ENCODE measurements at regions not wholly inside any gene's neighbourhood (a gene's known extent, or its start where the extent isn't known, plus 50 kb on each side); places are given as distances from the start of the nearest gene placed in this dataset.
"Not testable (repeated sequence)": the region's sequence is repeated elsewhere in the genome, so short reads cannot be mapped to it uniquely, and the experiment has no call there.

DNA sequence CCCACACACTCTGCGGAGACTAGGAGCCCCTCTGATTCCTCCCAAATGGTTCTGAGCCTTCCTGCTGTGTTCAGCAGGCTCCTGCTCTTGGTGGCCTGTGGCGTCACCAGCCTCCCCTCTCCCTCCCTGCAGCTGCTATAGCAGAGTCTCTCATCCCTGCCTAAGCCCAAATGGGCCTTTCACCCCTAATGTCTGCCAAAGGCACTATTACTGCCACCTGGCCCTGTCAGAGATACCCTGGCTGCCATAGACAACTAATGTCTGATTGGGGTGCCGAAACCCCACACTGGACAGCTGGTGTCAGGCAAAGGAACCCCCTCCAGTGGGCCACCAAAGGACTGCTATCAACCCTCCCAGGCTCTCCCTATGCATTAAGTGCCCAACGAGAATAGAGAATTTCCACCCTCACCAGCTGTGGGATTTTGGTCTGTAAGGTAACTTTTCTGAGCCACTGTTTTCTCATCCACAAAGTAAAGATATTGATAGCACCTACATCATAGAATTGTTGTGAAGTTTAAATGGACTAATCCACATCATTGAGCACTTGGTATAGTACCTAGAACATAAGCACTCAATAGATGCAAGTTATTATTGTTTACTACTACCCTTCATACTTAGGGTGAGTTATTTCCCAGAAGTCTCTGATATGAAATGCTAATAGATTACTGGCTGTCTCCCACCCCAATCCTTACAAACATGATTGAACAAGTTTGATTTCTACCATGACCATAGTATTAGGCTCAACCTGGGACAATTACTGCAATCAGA, 421.3 kb downstream of the MID1IP1 start:
- no peak for DNase-seq (ENCODE audit: low read depth)

DNA sequence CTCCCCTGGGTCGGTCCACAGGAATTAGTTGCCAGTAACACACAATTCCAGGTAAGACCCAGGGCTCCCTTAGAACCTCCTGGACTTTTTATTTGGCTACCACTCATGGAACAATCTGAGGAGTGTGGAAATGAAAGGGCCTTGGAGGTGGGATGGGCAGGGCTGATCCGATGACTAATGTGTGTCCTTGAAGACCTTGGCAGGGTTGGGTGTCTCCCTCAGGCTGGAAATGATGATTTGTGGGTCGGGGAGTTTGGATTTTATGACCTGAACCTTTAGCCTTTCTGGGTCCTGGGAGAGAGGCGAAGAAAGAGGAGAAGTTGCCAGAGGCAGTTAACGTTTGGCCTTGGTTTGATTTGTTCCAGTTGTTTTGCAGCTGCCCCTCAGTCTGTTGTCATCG, 425.0 kb downstream of the MID1IP1 start:
- DNase-seq (ENCODE audit: low read depth), result no peak

DNA sequence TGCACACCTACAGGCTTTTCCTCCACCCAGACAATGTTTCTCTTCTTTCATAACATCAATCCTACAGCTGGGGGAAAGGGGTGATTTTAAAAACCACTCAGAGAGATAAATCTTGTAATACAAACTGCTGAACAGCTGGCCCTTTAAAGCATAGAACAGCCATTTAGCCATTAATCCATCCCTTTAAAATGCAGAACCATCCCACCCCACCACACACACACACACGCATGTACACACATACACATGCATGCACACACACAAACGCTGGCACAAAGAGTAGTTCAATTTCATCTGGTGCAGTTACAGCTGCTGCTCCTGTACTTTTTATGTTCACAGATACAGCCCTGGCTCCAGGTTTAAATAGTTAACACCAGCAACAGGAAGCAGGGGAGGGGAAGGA, 426.1 kb downstream of the MID1IP1 start:
- DNase-seq (ENCODE audit: low read depth), result no peak

DNA sequence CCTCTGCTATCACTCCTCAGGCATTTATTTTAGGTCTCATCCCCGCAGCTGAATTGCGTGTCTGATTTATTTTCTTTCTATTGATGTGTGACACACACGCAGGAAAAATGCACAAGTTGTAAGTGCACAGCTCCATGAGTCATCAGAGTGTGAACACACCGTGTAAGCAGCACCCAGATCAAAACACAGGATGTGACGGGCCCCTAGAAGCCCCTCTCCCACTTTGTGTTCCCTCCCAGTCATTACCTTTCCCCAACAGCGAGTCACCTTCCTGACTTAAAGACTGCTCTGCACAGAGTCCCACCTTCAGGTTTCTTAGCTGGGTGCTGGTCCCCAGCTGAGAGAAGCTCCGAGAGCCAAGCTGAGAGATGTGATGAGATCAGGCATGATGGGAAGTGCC, 436.7 kb downstream of the MID1IP1 start:
- DNase-seq (ENCODE audit: low read depth), result no peak

DNA sequence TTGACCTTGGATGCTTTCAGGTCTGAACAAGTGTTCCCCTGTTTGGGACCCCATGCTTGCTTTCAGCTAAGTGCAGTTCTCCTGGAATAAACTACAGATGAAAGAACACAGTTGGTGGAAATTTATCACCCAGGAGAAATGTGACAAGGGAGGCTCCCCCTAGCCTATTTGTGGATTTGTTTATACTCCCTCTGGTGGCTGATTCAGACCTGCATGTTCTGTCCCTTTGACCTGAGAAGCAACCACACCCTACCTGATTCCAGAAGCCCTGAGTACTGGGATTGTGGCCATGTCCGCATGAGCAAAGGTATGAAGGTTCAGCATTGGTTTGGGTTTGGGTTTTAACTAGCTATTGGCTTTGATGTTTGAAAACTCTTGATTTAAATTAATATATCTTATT, 440.9 kb downstream of the MID1IP1 start:
- DNase-seq (ENCODE audit: low read depth), result no peak

- DNase-seq (ENCODE audit: low read depth), result no peak
These were observed 442.9 kb downstream of the MID1IP1 start for GRCh38 chrX:39244147-39244546.

DNA sequence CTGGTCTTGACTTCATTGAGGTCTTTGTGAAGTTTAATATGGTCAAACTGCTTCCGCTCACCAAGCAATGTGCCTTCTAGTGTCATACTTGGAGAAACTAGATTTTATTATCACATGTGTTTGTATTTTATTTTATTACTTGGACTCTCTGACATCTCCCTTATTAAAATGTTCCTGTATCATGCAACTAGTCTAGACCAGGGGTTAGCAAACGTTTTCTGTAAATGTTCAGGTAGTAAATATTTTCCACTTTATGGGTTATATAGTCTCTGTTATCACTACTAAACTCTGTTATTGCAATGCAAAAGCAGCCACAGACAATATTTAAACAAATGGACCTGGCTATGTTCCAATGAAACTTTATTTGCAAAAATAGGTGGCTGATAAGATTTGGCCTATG, 443.8 kb downstream of the MID1IP1 start:
- DNase-seq (ENCODE audit: low read depth), result no peak

- no peak for DNase-seq (ENCODE audit: low read depth)
These were observed 446.3 kb downstream of the MID1IP1 start for GRCh38 chrX:39247536-39247935.

GRCh38 chrX:39248330-39248729, 447.1 kb downstream of the MID1IP1 start:
- no peak for DNase-seq (ENCODE audit: low read depth)

- DNase-seq (ENCODE audit: low read depth), result no peak
These were observed 448.7 kb downstream of the MID1IP1 start for GRCh38 chrX:39249999-39250398.

GRCh38 chrX:39251995-39252394, 450.7 kb downstream of the MID1IP1 start:
- no peak for DNase-seq (ENCODE audit: low read depth)

DNA sequence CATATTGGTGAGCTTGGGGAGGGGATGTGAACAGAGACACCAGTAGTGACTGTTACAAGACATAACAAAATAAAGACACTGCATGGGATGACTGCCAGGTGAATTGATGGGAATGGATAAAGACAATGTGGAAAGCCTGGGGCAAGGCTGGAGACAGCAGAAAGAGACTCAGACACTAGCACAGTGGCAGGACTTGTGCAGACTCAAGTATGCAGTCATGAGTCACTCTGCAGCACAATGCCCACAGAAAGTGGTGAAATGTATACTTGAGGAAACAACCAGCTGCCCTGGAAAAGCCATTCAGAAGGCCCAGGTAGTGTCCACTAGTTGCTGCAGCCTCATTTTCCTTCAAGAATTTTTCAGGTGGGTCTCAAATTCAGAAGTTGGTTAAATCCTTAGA, 452.3 kb downstream of the MID1IP1 start:
- DNase-seq (ENCODE audit: low read depth), result no peak

DNA sequence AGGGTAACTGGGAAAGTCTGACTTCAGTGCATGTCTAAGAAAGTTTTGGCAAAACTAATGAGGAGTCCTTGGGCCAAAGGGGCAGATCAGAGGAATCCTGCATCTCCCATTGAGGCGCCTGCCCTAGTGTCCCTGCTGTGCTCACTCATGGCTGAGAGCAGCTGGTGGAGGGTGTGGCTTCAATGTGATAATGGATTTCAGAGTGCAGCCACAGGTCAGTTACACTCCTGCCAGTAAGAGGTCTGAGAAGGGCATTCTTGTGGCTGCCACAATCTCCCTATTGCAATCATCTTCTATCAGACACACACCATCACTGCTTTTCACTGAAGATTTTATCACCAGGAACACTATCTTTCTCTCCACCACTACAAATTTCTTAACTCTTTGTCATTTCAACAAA, 457.1 kb downstream of the MID1IP1 start:
- DNase-seq (ENCODE audit: low read depth), result no peak

DNA sequence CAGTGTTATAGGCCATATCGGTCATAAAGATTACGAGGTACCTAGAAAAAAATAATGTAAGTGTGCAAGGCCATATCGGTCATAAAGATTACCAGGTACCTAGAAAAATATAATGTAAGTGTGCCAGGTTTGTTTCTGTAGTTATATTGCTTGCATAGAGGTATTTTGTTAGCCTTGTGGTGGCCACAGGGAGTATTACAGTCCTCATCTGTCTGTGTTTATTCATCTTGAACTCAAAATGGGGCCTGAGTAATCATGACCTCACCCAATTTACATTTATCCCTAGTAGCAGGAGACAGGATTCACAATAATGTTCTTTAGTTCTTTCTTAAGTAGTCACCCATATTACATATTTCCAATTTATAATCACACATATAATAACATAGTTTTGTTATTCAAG, 459.7 kb downstream of the MID1IP1 start:
- DNase-seq (ENCODE audit: low read depth), result no peak

DNA sequence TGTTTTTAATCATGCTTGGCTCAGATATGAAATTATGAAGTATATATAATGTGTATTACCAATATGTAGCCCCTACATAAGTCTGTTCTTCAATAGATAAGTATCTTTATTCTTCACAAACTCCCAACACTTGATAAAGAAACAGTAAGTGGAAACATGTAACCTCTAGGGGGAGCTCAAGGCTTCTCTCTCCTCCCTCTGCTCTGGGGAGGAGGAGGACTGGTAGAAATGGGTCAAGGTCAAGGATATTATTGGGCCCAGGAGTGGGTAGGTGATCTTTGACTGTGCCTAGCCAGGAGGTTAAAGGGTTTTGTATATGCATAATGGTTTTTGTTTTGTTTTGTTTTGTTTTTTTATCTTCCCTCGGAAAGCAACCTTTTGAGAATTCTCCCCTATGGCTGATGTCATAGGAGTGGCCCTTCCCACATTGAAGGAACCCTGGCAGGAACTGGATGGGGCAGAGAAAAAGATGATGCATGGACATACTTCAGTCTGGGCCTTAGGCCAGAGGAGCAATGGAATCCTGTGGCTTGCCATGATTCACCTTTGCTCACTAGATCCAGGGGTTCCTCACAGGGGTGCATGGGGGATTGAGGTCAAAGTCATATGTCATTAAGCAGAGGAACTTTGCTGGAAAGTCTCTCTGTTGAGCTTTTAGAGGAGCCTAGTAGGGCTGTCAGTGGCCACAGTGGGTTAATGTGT, 460.3 kb downstream of the MID1IP1 start:
- DNase-seq (ENCODE audit: low read depth), result no peak

DNA sequence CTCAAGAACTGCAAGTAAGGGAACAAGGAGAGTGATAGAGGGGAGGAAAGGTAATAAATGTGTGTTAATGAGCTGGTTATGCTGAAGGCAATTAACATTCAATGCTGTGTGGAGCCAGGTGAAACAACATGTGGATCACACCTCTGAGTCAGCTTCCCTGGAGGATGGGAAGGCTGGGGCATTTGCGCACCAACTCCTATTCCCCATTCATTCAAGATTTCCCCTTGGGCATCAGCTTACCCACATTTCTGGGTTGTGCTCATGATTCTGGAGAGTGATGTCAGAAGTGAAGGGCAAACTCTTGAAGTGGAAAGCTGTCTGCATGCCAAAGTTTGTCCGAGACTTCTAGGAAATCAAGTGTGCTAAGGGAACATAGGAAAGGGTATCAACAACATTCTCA, 461.4 kb downstream of the MID1IP1 start:
- no peak for DNase-seq (ENCODE audit: low read depth)

GRCh38 chrX:39264023-39264422, 462.8 kb downstream of the MID1IP1 start:
- DNase-seq (ENCODE audit: low read depth), result no peak

DNA sequence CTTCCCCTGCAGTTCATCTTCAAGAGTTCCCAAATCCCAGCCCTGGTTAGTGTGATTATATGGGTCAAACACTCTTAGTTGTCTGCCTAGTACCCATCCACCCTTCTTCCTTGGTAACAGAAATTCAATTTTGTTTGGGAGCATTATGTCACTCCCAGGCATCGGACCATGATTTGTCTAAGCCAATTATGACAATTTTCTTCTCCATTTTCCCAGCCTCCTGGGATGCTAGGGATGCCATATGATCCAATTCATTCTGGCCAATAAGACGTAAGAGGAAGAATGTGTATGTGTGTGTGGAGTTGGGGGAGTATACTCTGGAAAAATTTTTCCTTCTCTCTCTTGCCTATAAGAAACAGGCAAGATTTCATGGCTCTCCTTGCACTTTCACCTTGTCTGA, 465.9 kb downstream of the MID1IP1 start:
- no peak for DNase-seq (ENCODE audit: low read depth)

GRCh38 chrX:39268207-39268606, 466.9 kb downstream of the MID1IP1 start:
- no peak for DNase-seq (ENCODE audit: low read depth)

DNA sequence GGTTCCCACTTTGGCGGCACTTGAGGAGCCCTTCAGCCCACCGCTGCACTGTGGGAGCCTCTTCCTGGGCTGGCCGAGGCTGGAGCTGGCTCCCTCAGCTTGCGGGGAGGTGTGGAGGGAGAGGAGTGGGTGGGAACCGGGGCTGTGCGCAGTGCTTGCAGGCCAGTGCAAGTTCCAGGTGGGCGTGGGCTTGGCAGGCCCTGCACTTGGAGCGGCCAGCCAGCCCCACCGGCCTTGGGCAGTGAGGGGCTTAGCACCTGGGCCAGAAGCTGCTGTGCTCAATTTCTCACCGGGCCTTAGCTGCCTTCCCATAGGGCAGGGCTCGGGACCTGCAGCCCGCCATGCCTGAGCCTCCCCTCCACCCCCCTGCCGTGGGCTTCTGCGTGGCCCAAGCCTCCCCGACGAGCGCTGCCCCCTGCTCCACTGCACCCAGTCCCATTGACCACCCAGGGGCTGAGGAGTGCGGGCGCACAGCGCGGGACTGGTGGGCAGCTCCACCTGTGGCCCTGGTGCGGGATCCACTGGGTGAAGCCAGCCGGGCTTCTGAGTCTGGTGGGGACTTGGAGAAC, 474.3 kb downstream of the MID1IP1 start:
- no peak for DNase-seq (ENCODE audit: low read depth)

- DNase-seq (ENCODE audit: low read depth), result not testable (repeated sequence)
These were observed 476.6 kb downstream of the MID1IP1 start for GRCh38 chrX:39277685-39278390.

GRCh38 chrX:39283239-39283638, 482.0 kb downstream of the MID1IP1 start:
- DNase-seq (ENCODE audit: low read depth), result no peak

GRCh38 chrX:39288592-39288991, 487.3 kb downstream of the MID1IP1 start:
- no peak for DNase-seq (ENCODE audit: low read depth)

All from activated gamma-delta T cell treated with anti-CD3 and anti-CD28 coated beads, Interleukin-2, amount 50 U/mL, for 16 hours (primary cell).